Endothelial cell of umbilical vein (primary cell): ENCODE measurements at regions not wholly inside any gene's neighbourhood (a gene's known extent, or its start where the extent isn't known, plus 50 kb on each side); places are given as distances from the start of the nearest gene placed in this dataset.

Source experiments
- BruUV-seq: library from RNA; stranded (reverse); fragments of 400-500 nt; replicated peaks from 2 replicates; lab custom pipeline; 2021; lab: Mats Ljungman, UMichigan
- CTCF ChIA-PET: fragments of 300-600, 350-600 bp; sonication (Branson Sonifier 250); formaldehyde crosslinking; loops from one replicate; lab custom pipeline; 2021; ENCODE audit warnings: antibody characterized with exemption, inconsistent platforms; lab: Charles Lee
- POLR2A ChIA-PET: fragments of 300-600, 350-600 bp; sonication (Branson Sonifier 250); formaldehyde crosslinking; loops from one replicate; lab custom pipeline; 2021; ENCODE audit warnings: antibody characterized with exemption, inconsistent platforms; lab: Charles Lee
- DNase-seq: peaks from one replicate; pipeline ENCODE4 v3.0.0-alpha.2; 2011; ENCODE audit warnings: low read depth, low spot score
- FAIRE-seq: peaks from 2 replicates; lab custom pipeline; 2011; peaks lifted over from hg19 to GRCh38; lab: Jason Lieb, UNC
- H2AFZ ChIP-seq: 2 replicates; pipeline ENCODE4 v1.6.0; 2012; ENCODE audit warnings: low read depth, low read length, control low read depth, inconsistent platforms
- H3K27ac ChIP-seq: 2 replicates; pipeline ENCODE4 v1.5.1; 2011; ENCODE audit warnings: low read depth, mild to moderate bottlenecking, control low read depth, low read length, moderate library complexity; ENCODE audit not compliant: insufficient read depth
- H3K27me3 ChIP-seq, 2 experiments: 2 replicates each; pipeline versions ENCODE4 v1.6.0 to v1.6.1; 2011; ENCODE audit warnings: low read length in 2 of 2, mixed read lengths in 1 of 2; ENCODE audit not compliant: control insufficient read depth in 2 of 2, insufficient read depth in 2 of 2
- H3K36me3 ChIP-seq, 2 experiments: 2 replicates in 1 of 2; 3 replicates in 1 of 2; pipeline ENCODE4 v1.5.1; 2011; ENCODE audit warnings: low read length in 2 of 2, mild to moderate bottlenecking in 1 of 2, moderate library complexity in 1 of 2; ENCODE audit not compliant: control insufficient read depth in 2 of 2, insufficient read depth in 2 of 2; ENCODE audit errors: extremely low read depth in 1 of 2
- H3K4me1 ChIP-seq: 3 replicates; pipeline ENCODE4 v1.5.1; 2011; ENCODE audit warnings: mild to moderate bottlenecking, low read length; ENCODE audit not compliant: control insufficient read depth, insufficient read depth; ENCODE audit errors: extremely low read depth
- H3K4me2 ChIP-seq: 2 replicates; pipeline ENCODE4 v1.6.1; 2011; ENCODE audit warnings: low read length, control low read depth, mixed read lengths; ENCODE audit not compliant: insufficient read depth
- H3K4me3 ChIP-seq, 3 experiments: fragments of 200-600 bp in 1 of 3; sonication (generic), shearing (Covaris generic) in 1 of 3; replicated peaks in 1 of 3; 2 replicates each; pipeline ENCODE4 v1.5.1; 2011 to 2016; ENCODE audit warnings: control low read depth in 3 of 3, low read length in 3 of 3, mild to moderate bottlenecking in 2 of 3, inconsistent platforms in 1 of 3, low read depth in 1 of 3, moderate library complexity in 1 of 3; ENCODE audit not compliant: insufficient read depth in 1 of 3
- H3K79me2 ChIP-seq: 2 replicates; pipeline ENCODE4 v1.6.0; 2012; ENCODE audit warnings: low read length, inconsistent platforms; ENCODE audit not compliant: control insufficient read depth, insufficient read depth
- H3K9ac ChIP-seq: replicated peaks from 2 replicates; pipeline ENCODE3; 2011; ENCODE audit warnings: low read length, control low read depth; ENCODE audit not compliant: insufficient read depth; ENCODE audit errors: extremely low read depth
- H3K9me1 ChIP-seq: replicated peaks from 3 replicates; pipeline ENCODE4 v1.6.0; 2011; ENCODE audit warnings: mild to moderate bottlenecking, low read length; ENCODE audit not compliant: control insufficient read depth, insufficient read depth; ENCODE audit errors: extremely low read depth
- H3K9me3 ChIP-seq: replicated peaks from 2 replicates; pipeline ENCODE4 v1.5.1; 2012; ENCODE audit warnings: low read length, inconsistent platforms; ENCODE audit not compliant: control insufficient read depth, insufficient read depth
- H4K20me1 ChIP-seq: replicated peaks from 2 replicates; pipeline ENCODE3; 2011; ENCODE audit warnings: mild to moderate bottlenecking, low read length; ENCODE audit not compliant: control insufficient read depth, insufficient read depth; ENCODE audit errors: extremely low read depth
- CTCF ChIP-seq, 2 donors: IDR thresholded peaks; 1 replicate in 1 of 2; 2 replicates in 1 of 2; pipeline ENCODE4 v1.5.1; 2011; ENCODE audit warnings: low read length in 2 of 2, mild to moderate bottlenecking in 2 of 2, moderate library complexity in 2 of 2, control low read depth in 1 of 2, inconsistent platforms in 1 of 2, low read depth in 1 of 2; ENCODE audit not compliant: insufficient read depth in 1 of 2; ENCODE audit errors: extremely low read depth in 1 of 2
- EZH2 ChIP-seq: IDR thresholded peaks from 2 replicates; pipeline ENCODE4 v1.6.1; 2012; ENCODE audit warnings: borderline replicate concordance, low read depth, mild to moderate bottlenecking, moderate library complexity, low read length, inconsistent platforms; ENCODE audit not compliant: severe bottlenecking
- FOS ChIP-seq: IDR thresholded peaks from 2 replicates; pipeline ENCODE4 v1.6.1; 2011; ENCODE audit warnings: mild to moderate bottlenecking, low read length, moderate library complexity, borderline replicate concordance; ENCODE audit not compliant: insufficient read depth
- GATA2 ChIP-seq: IDR thresholded peaks from 2 replicates; pipeline ENCODE4 v1.7.0; 2011; ENCODE audit warnings: low read depth, mild to moderate bottlenecking, moderate library complexity, mixed read lengths, low read length; ENCODE audit not compliant: insufficient read length, insufficient read depth
- JUN ChIP-seq: IDR thresholded peaks from 2 replicates; pipeline ENCODE4 v1.6.1; 2011; ENCODE audit warnings: borderline replicate concordance, low read depth; ENCODE audit not compliant: insufficient read length, insufficient read depth
- MAX ChIP-seq: IDR thresholded peaks from 2 replicates; pipeline ENCODE4 v1.6.1; 2011; ENCODE audit not compliant: insufficient read depth, insufficient read length
- MYC ChIP-seq: IDR thresholded peaks from one replicate; pipeline ENCODE4 v1.6.1; 2011; ENCODE audit warnings: mild to moderate bottlenecking, low read depth, low read length
- POLR2A ChIP-seq: IDR thresholded peaks from 2 replicates; pipeline ENCODE4 v1.6.1; 2012; ENCODE audit warnings: low read depth, mild to moderate bottlenecking, control low read depth, low read length
- POLR2AphosphoS5 ChIP-seq: IDR thresholded peaks from 2 replicates; pipeline ENCODE4 v1.6.1; 2012; ENCODE audit warnings: low read depth, mild to moderate bottlenecking, control low read depth, low read length, moderate library complexity; ENCODE audit not compliant: insufficient read depth
- dilution Hi-C: fragments of 300-500 bp; cut with MboI; formaldehyde crosslinking; loops from one replicate; pipeline ENCODE4 v1.15.0; 2019; ENCODE audit warnings: low sequenced_read_pairs; ENCODE audit not compliant: extremely low pct_ligation_motif_present
- intact Hi-C: fragments of 100-400 bp; cut with micrococcal nuclease; formaldehyde crosslinking; loops from one replicate; pipeline ENCODE4 v1.10.0; 2022

- no peaks in the 10 kb centered on the region for H3K4me1 ChIP-seq
- H4K20me1 ChIP-seq: no peaks in the 10 kb centered on the region
- H3K9me1 ChIP-seq: no peaks in the 10 kb centered on the region
- no peak overlapping the region for H3K4me3 ChIP-seq
- TF ChIP-seq JUN (no peak), GATA2 (no peak), POLR2A (no peak), MYC (no peak), FOS (no peak), EZH2 (no peak), MAX (no peak), POLR2AphosphoS5 (no peak), CTCF (IDR thresholded peaks at IDR 0.05; ENCODE audit: extremely low read depth in 1 of 2, insufficient read depth in 1 of 2, low read depth in 1 of 2, low read length in 2 of 2) (no peak)
- no peak overlapping the region for H3K4me2 ChIP-seq
- no peaks in the 10 kb centered on the region for H3K79me2 ChIP-seq
- no peaks in the 10 kb centered on the region for H3K36me3 ChIP-seq
- intact Hi-C loops: no loop called here
- dilution Hi-C loops: no loop called here
- H3K9ac ChIP-seq: no peak overlapping the region
- H3K9me3 ChIP-seq: no peaks in the 10 kb centered on the region
- H3K27ac ChIP-seq: no peak overlapping the region
- no TSS peak for BruUV-seq
- ChIA-PET CTCF (interaction anchor here (1.1 to 1.4 kb wide), 2 partner anchors 12 to 17 kb away, joined by 3 read pairs; no protein-coding TSS in a partner anchor), POLR2A (no interaction called here)
- no peak overlapping the region for H2AFZ ChIP-seq
- DNase-seq (no peak), FAIRE-seq (no peak)
- no peaks in the 10 kb centered on the region for H3K27me3 ChIP-seq
Measured at GRCh38 chr14:29321646-29322045, 555.1 kb downstream of the FOXG1 start.
